Renal cortex interstitium (tissue), 11 donors: ENCODE measurements at regions not wholly inside any gene's neighbourhood (a gene's known extent, or its start where the extent isn't known, plus 50 kb on each side); places are given as distances from the start of the nearest gene placed in this dataset.

Experiments used
- DNase-seq, 11 donors: peaks; one replicate each; pipeline ENCODE4 v3.0.0-alpha.2; 2013; ENCODE audit warnings: low read depth in 9 of 11, low spot score in 4 of 11; ENCODE audit errors: extremely low read depth in 1 of 11

DNA sequence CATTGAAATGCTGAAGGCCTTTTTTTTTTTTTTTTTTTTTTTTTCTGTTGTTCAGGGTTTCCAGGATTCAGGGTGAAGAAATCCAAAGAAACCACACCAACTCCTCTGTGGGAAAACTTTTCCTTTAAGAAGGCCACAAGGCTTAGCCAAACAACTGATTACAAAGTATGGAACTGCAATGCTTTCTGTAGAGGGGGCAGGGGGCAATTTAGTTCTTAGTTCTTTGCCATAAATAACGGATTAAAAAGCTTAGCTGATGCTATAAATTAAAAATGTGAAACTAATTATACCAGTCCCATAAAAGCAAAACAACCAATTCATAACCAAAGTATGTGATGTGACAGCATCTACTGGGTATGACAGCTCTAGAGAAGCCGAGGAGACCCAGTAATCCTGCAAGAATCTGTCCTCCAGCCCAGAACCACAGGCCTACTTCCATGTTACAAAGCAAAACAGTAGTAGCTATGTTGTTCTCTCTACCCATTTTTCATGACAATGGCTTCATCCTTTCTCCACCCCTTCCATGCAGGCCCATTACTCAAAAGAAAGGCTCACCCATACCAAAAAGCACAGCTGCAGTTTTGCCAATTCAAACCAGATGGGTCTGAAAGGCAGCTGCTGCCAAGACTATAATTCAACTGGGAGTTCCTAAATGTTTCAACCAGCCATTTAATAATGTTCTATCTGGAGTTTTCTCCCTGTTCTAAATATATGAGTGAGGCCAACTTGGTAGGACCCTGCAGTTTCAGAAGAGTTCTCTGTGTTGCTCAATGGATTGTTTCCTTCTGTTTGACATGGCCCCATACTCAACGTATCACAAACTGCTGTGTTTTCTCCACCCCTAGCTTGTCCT is 167.1 kb upstream of the ZFHX3 start:
- DNase-seq = no peak

DNA sequence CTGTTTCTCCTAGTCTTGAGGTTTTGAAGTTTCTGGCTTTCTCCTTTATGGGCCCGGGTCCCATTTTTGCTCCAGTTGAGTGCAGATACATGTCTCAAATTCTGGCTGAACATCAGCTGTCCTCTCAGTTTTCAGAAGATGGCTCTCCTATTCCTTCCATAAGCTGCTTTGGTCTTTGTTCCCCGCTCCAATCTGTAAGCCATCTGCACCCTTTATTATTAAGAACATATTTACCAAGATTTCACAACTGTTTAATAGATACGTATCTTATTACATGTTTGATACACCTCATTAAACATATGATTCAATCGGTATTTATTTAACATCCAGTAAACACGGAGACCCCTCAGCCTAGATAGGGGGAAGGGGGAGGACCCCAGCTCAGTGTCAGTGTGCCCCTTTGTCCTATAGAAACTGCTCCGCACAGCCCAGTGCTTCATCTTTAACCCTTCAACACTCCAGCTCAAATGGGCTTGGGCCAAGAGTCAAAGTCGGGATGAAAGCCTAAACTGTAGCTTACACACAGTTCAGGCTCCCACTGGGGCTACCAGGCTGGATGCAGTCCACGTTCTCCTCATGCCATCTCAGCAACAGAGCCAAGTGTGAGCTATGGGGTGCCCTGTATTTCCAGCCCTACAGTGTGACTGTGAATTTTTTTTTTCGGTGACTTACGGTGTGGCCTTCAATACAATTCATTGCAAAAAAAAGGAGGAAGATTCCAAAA is 166.0 kb upstream of the ZFHX3 start:
- no peak for DNase-seq

DNA sequence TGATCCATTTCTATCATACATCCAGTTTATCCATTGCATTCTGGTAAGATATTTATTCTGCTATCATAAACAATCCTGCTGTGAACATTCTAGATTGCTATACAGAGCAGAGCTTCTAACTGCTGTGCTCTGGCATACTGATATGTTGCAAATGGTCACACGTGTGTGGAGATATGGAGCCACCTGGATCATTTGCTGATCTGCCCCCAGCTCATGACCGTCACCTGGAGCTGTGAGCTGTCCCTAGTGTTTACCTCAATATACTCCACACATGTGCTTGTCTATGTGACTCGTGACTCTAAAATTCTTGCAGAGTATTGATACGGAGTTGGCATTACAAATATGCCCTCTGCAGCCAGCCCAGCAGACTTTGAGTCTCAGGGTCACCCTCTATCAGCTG is 164.5 kb upstream of the ZFHX3 start:
- DNase-seq = no peak

DNA sequence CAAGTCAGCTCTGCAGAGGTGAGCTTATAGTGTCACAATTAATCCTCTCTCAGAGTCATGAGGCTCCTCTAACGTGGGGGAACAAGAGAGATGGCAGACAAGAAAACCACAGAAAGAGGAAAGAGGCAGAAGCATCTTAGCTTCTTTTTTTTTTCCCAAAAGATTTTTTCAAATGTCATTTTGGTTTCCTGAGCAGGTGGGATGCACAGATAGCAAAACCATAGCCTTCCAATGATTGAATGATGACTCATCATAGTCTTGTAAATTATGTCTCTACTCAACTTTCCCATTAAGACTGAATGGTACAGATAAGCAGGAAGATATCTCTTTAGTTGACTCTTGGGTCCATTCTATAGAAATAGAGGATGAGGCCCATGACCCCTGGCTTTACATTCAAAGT is 162.8 kb upstream of the ZFHX3 start:
- no peak for DNase-seq

DNA sequence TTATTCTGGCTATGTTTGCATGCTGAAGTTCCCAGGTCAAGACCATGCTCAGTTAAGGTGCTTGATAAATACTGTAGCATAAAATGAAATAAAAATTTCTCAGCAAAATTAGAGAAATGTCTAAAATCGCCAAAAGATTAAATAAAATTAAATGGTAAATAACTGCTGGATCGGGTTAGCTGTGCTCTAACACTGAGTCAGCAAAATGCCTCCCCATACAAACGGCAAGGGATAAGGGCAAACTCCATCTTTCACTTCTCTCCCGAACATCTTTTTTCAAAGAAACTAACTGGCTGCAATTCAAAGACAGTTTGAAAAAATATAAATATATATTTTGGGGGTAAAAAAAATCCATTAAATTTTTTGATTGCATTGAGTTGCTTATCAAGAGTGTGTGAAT is 162.2 kb upstream of the ZFHX3 start:
- no peak for DNase-seq

DNA sequence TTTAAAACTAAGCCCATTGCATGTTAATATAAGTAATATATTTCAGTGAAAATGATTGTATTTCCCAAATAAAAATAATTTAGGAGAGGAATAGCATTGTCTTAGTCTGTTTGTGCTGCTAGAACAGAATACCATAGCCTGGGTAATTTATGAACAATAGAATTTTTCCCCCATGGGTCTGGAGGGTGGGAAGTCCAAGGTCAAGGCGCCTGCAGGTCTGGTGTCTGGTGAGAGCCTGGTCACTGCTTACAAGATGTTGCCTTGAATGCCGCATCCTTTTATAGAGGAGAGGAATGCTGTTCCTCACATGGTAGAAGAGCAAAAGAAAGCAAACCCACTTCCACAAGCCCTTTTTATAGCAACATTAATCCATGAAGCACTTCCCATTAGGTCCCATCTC is 161.3 kb upstream of the ZFHX3 start:
- DNase-seq = no peak

DNA sequence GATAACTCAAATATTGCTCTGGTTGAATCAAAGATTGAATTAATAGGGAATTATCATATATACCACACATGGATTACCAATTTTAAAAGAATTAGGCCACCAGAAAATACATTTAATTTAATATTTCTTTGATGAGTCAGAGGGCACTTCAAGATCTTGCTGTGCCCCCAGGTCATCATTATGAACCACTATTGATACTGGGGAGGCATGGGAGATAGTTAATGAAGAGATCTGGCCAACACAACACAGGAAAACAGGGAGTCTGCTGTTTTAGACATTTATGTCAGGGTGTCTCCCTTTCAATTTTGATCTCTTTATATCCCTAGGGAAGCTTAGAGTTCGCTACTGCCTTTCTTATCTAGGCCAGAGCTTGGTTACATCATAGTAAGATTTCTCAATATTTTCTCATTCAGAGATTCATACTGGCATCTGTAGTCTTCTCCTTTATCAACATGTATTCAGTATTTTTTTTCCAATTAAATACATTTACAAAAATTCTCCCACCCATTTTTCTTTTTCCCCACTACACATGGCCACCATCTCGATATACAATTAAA is 158.3 kb upstream of the ZFHX3 start:
- no peak for DNase-seq

DNA sequence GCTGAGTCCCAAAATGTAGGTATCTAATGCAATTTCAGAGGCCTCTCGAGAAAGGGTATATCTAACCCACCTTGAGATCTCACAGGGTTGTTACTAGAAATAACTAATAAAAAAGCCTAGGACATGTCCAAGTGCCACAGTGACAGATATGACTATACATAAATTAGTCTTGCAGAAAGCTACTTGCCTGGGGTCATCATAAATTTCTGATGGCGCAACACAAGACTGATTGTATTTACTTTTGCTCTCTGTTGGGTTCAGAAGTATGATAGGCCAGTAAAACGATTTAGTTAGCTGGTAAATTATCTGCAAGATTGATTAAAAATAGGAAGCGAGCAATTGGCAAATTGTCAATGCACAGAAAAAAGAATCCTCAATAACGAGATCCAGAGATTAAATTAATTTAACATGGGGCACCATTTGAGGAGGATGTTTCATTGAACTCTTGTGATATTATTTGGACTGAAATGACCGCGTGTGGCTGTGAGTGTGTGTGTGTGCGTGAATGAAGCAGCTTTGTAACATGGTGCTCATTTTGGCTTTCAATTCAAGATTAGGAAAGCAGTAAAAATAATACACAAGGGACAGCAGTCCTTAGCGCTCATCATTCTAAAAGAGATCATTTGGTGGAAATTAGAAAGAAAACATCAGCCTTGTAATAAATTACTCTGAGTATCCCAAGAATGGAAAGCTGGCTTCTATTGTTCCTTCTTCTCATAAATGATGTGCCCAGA is 157.4 kb upstream of the ZFHX3 start:
- no peak for DNase-seq

DNA sequence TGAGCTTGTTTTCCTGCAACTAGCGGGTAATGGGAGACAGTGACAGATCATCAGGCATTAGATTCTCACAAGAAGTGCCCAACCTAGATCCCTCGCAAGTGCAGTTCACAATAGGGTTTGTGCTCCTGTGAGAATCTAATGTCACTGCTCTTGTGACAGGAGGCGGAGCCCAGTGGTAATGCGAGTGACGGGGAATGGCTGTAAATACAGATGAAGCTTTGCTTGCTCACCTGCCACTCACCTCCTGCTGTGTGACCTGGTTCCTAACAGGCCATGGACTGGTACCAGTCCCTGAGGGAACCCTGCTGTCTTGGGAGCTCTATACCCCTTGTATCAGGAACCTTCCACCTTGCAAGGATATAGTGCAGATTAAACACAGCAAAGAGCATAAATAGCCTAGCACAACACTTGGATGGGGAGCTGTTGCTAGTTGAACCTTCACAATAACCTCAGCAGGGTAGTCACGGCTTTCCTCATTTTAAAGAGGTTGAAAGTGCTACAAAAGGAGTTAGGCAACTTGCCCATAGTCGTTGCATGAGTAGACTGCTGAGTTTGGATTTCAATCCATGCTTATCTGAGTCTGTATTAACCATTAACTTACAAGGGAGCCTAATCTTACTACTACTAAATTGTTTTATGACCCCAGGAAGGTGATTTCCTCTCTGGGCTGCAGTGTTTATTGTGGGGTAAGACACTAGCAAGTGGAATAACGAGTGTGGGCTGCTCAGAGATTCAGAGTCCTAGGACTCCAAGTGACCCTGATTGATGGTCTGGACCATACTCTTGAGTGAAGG is 156.6 kb upstream of the ZFHX3 start:
- DNase-seq = no peak

DNA sequence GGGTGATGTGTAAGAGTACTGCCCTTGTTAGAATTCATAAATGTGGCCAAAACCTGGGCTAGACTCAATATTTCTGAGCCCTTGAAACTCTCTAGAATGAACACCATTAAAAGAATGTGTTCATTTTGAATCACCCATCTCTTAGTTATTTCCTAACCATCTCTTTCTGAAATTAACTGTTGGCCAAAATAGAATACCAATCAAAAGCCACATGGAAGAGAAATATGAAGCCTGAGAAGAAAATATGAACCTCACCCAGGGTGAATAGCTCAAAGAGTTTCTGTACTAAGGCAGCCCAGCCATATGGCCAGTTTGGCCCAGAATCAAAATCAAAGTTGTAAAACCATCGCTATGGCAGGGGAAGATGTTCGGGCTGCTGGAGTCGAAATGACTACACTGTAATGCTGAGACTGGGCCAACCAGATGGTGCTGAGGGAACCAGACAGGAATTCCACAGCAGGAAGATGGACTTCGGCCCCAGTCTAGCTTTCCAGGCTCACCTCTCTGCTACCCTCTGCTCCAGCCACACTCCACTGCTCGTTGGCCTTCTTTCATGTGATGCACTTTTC is 154.3 kb upstream of the ZFHX3 start:
- DNase-seq = peak in 3 of 11 donors; percentile 29 to 41 (median 29)

DNA sequence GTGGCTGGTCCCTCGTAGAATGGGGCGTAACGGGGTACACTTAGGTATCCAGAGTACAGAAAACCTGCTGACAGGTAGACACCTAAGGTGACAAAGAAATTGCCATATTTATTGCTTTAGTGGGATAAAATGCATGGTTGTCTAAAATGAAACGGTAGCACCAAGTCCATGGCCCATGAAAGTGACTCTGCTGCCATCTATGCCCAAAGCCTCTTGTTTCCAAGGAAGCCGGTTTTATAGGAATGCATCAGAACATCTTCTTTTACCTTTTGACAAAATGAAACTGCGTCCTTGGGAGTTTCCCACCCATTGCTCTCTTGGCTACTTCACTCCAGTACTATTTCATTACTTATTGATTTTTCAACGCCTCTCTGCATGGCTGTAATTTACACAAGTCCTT is 151.3 kb upstream of the ZFHX3 start:
- DNase-seq = no peak

DNA sequence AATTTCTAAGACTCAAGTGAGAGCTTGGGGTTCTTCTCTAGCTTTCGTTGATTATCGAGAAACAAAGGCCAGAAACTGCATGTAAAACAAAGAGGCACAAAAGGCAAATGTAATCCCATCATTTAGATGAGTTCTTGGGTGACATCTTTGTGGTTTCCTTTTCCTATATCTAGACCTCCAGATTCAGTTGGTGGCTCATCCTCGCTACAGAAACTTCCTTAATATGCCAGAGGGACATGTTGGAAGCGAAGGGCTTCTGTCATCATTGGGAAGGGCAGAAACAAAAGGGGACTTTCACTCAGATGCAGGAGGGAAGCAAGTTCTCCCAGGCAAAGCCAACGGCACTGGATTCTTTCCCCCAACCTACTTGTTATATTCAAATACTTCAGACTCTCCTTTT is 150.6 kb upstream of the ZFHX3 start:
- DNase-seq = no peak

DNA sequence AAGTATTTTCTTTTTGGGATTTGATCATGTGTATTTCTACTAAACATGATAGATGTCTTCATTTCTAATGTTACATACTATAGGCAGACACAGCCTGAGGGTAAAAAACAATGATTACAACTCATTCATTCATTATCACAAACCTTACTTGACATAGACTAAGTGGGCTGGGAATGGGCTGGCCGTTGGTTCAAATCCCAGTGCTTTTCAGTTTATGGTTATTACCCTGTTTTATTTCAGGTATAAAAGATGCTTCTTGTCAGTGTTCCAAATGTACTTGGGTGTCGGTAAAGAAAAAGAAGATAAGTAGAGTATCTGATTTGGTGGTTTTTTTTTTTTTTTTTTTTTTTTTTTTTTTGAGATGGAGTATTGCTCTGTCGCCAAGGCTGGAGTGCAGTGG is 149.7 kb upstream of the ZFHX3 start:
- DNase-seq = no peak

DNA sequence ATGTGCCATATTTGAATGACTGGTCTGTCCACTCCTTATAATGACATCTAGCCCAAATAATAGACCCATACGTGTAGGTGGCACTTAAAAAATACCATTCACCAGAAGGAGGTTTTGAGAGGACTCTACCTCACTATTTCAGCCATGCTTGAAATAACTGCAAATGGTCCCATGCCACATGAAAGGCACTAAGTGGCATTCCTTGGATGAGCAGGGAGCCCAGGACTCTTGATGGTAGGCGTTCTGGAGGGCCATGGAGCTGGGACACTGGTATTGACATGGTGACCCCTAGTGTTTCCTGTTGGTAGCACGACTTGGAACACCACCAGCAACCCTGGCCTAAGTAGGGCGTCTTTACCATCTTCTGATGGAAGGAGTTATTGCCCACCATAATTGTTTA is 148.7 kb upstream of the ZFHX3 start:
- no peak for DNase-seq

DNA sequence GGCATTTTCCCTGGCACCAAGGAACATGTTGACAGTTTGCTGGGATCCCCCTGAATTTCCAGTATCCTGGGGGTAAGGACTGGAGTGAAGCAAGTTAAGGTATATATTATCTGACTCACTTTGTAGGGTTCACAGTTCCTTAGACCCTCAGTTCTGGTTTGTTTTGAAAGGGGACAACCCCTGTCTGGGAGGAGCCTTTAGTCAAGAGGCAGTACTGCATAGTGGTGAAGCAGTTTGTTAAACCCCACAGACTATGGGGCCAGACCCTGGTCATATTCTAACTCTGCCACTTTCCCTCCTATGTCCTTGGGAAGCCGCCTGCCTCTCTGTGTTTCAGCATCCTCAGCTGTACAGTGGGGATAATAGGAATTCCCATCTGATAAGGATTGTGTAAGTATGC is 145.5 kb upstream of the ZFHX3 start:
- no peak for DNase-seq

DNA sequence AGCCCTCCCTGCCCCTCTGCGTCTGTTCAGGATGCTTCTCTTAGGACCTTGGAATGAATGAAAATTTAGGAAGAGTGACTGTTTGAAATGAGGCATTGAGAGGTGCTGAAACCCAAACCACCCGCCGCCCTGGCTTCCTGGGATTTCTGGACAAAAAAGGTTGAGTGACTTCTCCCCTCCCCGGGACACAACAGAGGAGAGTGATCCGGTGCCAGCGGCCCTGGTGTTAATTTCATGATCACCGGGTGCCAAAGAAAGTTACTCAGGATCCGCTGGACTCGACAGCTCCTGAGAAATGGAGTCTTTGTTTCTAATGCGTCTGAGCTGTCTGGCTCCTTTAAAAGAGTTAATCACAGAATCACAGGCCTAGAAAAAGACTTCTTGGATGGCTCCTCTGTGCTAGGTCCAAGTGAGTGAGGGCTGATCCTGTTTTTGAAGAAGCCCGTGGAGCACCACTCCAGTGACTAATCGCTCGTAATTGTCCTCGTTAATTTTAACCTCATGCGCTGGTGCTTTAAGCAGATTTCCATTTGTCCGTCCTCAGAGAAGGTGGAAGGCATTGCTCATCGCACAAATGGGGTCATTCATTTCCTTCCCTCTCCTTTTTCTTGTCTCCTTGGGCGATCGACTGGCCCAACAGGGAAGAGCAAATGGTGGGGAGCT is 144.4 kb upstream of the ZFHX3 start:
- DNase-seq = no peak

DNA sequence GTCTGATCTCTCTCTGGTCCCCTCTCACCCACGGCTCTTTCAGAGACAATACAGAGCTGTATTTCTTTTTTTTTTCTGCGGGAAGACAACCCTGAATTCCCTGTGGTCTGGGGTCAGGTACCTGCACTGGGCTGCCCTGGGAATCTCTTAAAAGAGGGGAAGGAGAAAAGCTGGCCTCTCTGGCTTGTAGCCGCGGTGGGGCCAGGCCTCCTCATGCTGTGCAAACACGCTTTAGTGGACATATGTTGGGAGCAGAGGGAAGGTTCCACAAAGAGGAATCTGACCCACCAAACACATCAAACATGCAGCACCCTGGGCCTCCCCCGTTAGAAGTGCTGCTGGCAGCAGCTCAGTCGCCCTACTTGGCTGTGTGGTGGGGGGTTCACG is 143.7 kb upstream of the ZFHX3 start:
- no peak for DNase-seq
